ENCODE measurements at regions not wholly inside any gene's neighbourhood (a gene's known extent, or its start where the extent isn't known, plus 50 kb on each side); places are given as distances from the start of the nearest gene placed in this dataset.

DNA sequence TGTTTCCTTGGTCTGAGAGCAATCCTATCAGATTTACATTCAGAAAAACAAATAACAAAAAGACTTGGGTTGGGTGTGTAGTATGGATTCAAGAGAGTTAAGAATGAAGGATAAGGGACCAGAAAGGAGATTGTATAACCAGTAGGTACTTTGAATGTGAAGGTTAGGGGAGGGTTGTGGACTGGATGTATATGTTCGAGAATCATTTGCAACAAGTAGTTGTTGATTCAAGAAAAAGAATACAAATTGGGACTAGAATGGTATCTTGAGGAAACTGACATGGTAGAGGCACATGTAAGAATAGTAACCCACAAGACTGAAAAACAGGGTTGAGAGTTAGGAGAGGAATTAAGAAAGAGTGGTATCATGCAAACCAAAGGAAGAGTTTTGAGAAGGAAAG lies 240.0 kb upstream of the PPP1R3A start:
- Histone ChIP-seq H3K36me3 (ENCODE audit: low read depth) (no peaks in the 10 kb centered on the region), H3K9me3 (ENCODE audit: severe bottlenecking) (no peaks in the 10 kb centered on the region), H3K4me1 (ENCODE audit: insufficient read depth, poor library complexity, severe bottlenecking) (no peaks in the 10 kb centered on the region), H3K4me3 (ENCODE audit: severe bottlenecking) (no peak overlapping the region), H3K27me3 (ENCODE audit: insufficient read depth, poor library complexity, severe bottlenecking) (no peaks in the 10 kb centered on the region), H3K27ac (ENCODE audit: poor library complexity, severe bottlenecking) (no peak overlapping the region)
- ATAC-seq (ENCODE audit: low read depth) = no peak
- TF ChIP-seq CTCF (IDR thresholded peaks at IDR 0.05; ENCODE audit: poor library complexity, severe bottlenecking) = no peak
- no peak for DNase-seq (ENCODE audit: low spot score)

DNA sequence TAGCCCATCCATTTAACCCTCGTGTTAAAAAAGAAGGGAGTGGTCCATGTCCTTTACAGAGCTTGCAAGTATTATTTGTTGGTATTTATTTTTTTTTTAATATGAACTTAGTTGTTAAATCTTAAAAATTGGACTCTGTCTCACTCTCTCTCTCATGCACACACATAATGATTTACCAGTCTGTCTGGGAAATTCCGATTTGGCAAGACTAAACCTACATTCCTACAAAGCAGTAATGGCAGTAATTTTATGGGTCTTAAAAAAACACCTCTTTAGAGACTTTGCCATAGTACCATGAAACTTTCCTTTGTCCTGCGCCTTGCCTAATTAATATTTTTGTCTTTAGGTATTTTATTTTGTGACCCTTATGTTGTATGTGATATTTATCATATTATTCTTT lies 239.5 kb upstream of the PPP1R3A start:
- Histone ChIP-seq H3K36me3 (ENCODE audit: low read depth) (no peaks in the 10 kb centered on the region), H3K27ac (ENCODE audit: poor library complexity, severe bottlenecking) (no peak overlapping the region), H3K9me3 (ENCODE audit: severe bottlenecking) (no peaks in the 10 kb centered on the region), H3K4me3 (ENCODE audit: severe bottlenecking) (no peak overlapping the region), H3K27me3 (ENCODE audit: insufficient read depth, poor library complexity, severe bottlenecking) (no peaks in the 10 kb centered on the region), H3K4me1 (ENCODE audit: insufficient read depth, poor library complexity, severe bottlenecking) (no peaks in the 10 kb centered on the region)
- ATAC-seq (ENCODE audit: low read depth) = no peak
- TF ChIP-seq CTCF (IDR thresholded peaks at IDR 0.05; ENCODE audit: poor library complexity, severe bottlenecking) = no peak
- DNase-seq (ENCODE audit: low spot score) = no peak

DNA sequence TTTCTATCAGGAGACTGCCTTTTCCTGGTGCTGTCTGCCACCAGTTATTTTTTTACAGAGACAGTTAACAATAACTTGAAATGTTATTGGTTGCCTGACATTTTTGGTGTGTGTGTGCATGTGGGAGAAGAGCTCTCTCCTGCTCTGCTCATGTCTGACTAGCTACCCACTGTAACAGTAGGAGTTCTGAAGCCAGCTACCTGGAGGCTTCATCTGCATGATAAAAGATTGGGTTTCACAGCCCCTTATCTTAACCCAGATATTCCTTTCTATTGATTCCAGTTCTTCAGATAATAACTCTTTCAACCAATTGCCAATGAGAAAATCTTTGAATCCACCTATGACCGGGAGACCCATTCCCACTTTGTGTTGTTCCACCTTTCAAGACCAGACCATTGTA lies 237.4 kb upstream of the PPP1R3A start:
- ATAC-seq (ENCODE audit: low read depth) (no peak), DNase-seq (ENCODE audit: low spot score) (no peak)
- TF ChIP-seq CTCF (IDR thresholded peaks at IDR 0.05; ENCODE audit: poor library complexity, severe bottlenecking) = no peak
- no peak overlapping the region for H3K4me3 ChIP-seq (ENCODE audit: severe bottlenecking)
- no peak overlapping the region for H3K27ac ChIP-seq (ENCODE audit: poor library complexity, severe bottlenecking)
- no peaks in the 10 kb centered on the region for H3K36me3 ChIP-seq (ENCODE audit: low read depth)
- no peaks in the 10 kb centered on the region for H3K27me3 ChIP-seq (ENCODE audit: insufficient read depth, poor library complexity, severe bottlenecking)
- H3K4me1 ChIP-seq (ENCODE audit: insufficient read depth, poor library complexity, severe bottlenecking) = no peaks in the 10 kb centered on the region
- no peaks in the 10 kb centered on the region for H3K9me3 ChIP-seq (ENCODE audit: severe bottlenecking)

- no peaks in the 10 kb centered on the region for H3K36me3 ChIP-seq (ENCODE audit: low read depth)
- ATAC-seq (ENCODE audit: low read depth) (no peak), DNase-seq (ENCODE audit: low spot score) (no peak)
- H3K27ac ChIP-seq (ENCODE audit: poor library complexity, severe bottlenecking) = no peak overlapping the region
- no peak for TF ChIP-seq CTCF (IDR thresholded peaks at IDR 0.05; ENCODE audit: poor library complexity, severe bottlenecking)
- no peaks in the 10 kb centered on the region for H3K27me3 ChIP-seq (ENCODE audit: insufficient read depth, poor library complexity, severe bottlenecking)
- H3K9me3 ChIP-seq (ENCODE audit: severe bottlenecking) = no peaks in the 10 kb centered on the region
- no peak overlapping the region for H3K4me3 ChIP-seq (ENCODE audit: severe bottlenecking)
- H3K4me1 ChIP-seq (ENCODE audit: insufficient read depth, poor library complexity, severe bottlenecking) = no peaks in the 10 kb centered on the region
Measured at GRCh38 chr7:114155116-114156110, 236.6 kb upstream of the PPP1R3A start.

DNA sequence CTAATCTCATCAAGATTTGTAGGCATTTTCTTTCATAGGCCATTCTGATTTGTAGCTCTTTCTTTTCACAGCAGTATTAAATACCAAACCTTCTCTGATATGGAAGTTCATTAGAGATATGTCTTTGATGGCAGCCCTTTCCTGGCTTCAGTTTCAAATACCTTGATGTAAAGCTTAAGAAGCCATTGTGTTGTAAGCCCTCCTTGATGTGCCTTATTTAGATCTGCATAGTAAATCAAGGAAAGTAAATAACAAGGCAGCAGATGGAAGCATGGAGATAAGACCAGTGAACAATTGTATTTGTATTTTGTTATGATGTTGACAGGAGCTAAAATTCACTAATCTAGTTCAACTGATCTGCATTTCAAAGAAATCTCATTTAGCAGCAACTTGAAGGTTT lies 234.9 kb upstream of the PPP1R3A start:
- no peaks in the 10 kb centered on the region for H3K36me3 ChIP-seq (ENCODE audit: low read depth)
- H3K4me3 ChIP-seq (ENCODE audit: severe bottlenecking) = no peak overlapping the region
- no peak for TF ChIP-seq CTCF (IDR thresholded peaks at IDR 0.05; ENCODE audit: poor library complexity, severe bottlenecking)
- DNase-seq (ENCODE audit: low spot score) (no peak), ATAC-seq (ENCODE audit: low read depth) (no peak)
- no peaks in the 10 kb centered on the region for H3K4me1 ChIP-seq (ENCODE audit: insufficient read depth, poor library complexity, severe bottlenecking)
- H3K9me3 ChIP-seq (ENCODE audit: severe bottlenecking) = no peaks in the 10 kb centered on the region
- no peak overlapping the region for H3K27ac ChIP-seq (ENCODE audit: poor library complexity, severe bottlenecking)
- no peaks in the 10 kb centered on the region for H3K27me3 ChIP-seq (ENCODE audit: insufficient read depth, poor library complexity, severe bottlenecking)
